ENCODE measurements at regions not wholly inside any gene's neighbourhood (a gene's known extent, or its start where the extent isn't known, plus 50 kb on each side); places are given as distances from the start of the nearest gene placed in this dataset.
"Not testable (repeated sequence)": the region's sequence is repeated elsewhere in the genome, so short reads cannot be mapped to it uniquely, and the experiment has no call there.

- DNase-seq: no peak
These were observed 1267.8 kb downstream of the PLA2G4A start for GRCh38 chr1:188096521-188096920.

DNA sequence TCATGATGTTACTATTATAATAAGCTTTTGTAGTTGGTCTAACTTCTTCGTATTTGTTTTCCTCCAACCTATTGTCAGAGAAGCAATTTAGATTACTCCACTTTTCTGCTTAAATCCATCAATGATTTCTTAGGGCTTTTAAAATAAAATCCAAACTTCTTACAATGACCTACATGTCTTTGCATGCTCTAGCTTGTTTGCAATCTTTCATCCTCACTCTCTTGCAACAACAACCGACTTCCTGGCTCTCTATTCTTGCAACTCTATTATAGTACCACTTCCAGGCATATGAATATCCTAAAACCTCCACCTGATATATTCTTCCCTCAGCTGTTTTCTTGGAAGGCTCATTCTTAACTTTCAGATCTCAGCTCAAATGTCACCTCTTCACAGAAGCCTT is 1288.7 kb downstream of the PLA2G4A start:
- no peak for DNase-seq

GRCh38 chr1:188122646-188123045 is 1293.9 kb downstream of the PLA2G4A start:
- DNase-seq: no peak

DNA sequence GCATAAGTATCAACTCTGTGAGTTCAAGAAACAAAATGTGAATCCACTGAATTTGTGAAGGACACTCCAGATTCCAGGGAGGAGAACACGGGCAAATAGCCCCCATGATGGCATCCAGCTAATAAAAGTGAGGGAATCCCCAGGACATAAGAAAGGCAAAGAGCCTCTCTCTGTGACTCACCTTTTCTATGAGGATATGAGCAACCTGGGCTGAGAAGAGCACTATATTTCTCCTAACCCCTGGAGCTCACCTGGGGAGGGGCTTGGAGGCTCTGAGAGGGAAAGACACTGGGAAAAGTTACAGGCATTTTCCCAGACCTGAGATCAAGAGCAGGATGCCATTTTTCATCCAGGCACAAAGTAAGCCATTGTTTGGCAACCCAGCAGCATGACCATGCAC is 1298.8 kb downstream of the PLA2G4A start:
- no peak for DNase-seq

DNA sequence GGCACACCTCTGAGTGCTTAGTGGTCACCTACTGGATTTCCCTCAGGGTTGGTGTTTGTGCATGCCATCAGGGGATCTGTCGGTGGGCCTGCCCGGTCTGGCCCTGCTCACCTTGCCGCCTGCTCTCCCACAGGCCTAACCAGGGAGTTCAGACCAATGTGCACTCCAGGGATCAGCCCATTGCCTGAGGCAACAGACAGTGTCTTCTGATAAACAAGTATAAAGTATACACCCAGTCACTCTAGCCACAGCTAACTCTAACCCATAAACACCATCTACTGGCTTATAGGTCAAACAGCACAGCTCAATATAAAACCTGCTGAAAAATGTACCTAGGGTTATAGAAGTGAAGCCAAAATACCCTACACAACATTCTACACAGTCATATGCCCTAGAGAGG is 1300.0 kb downstream of the PLA2G4A start:
- DNase-seq: no peak

DNA sequence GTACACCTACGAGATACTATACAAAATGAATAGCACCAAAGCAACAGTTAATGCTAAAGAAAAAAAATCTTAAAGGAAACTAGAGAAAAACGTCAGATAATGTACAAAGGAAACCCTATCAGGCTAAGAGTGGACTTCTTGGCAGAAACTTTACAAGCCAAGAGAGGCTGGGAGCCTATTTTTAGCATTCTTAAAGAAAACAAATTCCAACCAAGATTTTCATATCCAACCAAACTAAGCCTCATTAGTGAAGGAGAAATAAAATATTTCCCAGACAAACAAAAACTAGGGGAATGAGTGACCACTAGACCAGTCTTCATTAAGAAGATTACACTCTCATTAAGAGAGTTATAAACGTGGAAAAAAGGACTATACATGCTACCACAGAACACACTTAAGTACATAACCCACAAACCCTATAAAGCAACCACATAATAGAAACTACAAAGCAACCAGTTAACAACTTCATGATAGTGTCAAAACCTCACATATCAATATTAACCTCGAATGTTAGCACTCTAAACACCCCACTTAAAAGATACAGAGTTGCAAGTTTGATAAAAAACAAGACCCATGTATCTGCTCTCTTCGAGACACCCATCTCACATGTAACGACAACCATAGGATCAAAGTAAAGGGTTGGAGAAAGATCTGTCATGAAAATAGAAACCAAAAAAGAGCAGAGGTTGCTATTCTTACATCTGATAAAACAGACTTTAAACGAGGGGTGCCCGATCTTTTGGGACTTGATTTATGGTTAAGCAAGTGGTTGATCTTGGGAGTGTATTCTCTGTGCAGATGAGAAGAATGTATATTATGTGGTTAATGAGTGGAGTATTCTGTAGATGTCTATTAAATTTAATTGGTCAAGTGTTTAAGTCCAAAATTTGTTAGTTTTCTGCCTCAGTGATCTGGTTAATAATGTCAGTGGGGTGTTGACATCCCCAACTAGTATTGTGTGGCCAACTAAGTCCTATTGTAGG is 1301.4 kb downstream of the PLA2G4A start:
- DNase-seq: no peak

- no peak for DNase-seq
These were observed 1308.5 kb downstream of the PLA2G4A start for GRCh38 chr1:188137221-188137620.

GRCh38 chr1:188140958-188141357 is 1312.2 kb downstream of the PLA2G4A start:
- DNase-seq: no peak

- DNase-seq: no peak
These were observed 1325.4 kb downstream of the PLA2G4A start for GRCh38 chr1:188154196-188154595.

- DNase-seq: no peak
These were observed 1326.0 kb downstream of the PLA2G4A start for GRCh38 chr1:188154761-188155160.

- DNase-seq: no peak
These were observed 1326.5 kb downstream of the PLA2G4A start for GRCh38 chr1:188155261-188155660.

DNA sequence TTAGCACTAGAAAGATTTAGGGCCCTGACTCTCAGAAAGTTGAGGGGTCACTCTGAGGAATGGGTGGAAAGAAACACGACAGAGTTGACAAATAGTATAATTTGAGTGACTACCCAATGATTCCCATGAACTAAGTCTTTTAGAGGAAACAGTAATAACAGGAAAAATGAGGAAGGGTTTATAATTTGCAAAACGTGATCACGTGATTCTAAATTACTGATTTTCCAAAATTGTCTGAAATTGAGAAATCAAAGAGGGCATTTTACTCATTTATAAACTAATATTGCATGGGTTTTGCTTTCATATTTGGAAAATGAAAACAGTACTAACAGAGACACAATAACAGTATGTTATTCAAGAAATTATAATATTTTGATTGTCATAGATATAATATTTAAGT is 1335.7 kb downstream of the PLA2G4A start:
- no peak for DNase-seq

DNA sequence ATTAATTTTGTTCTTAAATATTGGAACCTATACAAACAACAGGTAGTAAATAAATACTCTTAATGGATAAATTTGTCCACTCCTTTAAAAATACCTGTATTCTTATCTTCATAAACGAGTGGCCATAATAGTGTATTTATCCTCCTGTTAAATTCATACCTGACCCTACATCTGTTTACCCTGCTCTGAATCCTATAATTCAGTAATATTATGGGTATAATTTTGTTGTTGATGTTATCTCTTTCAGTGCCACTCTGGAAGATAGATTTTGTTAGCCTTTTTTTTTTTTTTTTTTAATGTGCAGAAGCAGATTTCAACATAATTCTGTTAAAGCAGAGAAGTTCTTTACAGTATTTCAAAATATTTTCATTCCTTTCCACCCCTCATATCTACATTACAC is 1337.9 kb downstream of the PLA2G4A start:
- no peak for DNase-seq

- DNase-seq: no peak
These were observed 1341.2 kb downstream of the PLA2G4A start for GRCh38 chr1:188169971-188170370.

GRCh38 chr1:188170411-188170810 is 1341.7 kb downstream of the PLA2G4A start:
- DNase-seq: no peak

DNA sequence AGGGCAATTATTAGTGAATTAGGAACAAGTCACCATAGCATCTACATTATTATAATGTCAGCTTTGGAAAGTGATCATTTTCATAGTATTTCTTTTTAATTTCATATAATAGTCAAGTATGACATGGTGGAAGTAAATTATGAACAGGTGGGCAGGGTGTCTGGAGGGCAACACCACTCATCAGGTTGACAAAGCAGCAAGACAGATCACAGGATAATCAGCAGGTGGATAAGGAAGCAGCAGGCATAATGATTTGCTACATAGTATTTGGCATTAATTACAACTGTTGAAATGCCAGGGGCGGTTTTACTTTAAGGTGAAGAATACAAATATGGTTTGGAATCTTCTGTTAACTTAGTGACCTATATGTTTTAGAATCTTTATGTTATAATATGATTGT is 1342.2 kb downstream of the PLA2G4A start:
- DNase-seq: no peak

DNA sequence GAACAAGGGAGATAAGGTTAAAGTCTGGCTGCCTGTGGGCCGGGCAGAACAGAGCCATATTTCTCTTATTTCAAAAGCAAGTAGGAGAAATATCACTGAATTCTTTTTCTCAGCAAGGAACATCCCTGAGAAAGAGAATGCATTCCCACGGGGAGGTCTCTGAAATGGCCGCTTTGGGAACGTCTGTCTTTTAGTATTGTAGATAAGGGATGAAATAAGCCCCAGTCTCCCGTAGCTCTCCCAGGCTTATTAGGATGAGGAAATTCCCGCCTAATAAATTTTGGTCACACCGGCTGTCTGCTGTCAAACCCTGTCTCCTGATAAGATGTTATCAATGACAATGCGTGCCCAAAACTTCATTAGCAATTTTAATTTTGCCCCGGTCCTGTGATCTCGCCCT is 1353.3 kb downstream of the PLA2G4A start:
- not testable (repeated sequence) for DNase-seq

DNA sequence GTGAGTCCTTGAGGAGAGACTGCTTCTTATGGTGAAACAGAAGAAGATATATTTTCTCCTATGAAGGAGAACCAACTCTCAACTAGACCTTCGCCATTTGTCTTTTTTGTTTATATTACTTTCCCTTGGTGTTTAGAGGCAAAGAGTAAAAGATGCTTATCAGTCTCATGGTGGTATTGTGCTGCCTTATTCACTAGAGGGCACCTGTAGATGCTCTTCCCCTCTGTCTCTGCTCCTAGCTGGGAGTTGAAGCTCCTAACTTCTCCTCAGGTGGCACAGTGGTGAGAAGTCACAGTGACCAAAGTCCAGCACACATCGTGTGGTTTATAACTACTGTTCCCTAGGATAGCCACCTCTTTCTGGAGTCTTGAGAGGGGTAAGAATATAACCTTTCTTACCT is 1359.6 kb downstream of the PLA2G4A start:
- DNase-seq: peak; percentile 12 to 31

- DNase-seq: no peak
These were observed 1366.2 kb downstream of the PLA2G4A start for GRCh38 chr1:188194916-188195315.

GRCh38 chr1:188218289-188218688 is 1389.5 kb downstream of the PLA2G4A start:
- no peak for DNase-seq

GRCh38 chr1:188220051-188220450 is 1391.3 kb downstream of the PLA2G4A start:
- DNase-seq: no peak

DNA sequence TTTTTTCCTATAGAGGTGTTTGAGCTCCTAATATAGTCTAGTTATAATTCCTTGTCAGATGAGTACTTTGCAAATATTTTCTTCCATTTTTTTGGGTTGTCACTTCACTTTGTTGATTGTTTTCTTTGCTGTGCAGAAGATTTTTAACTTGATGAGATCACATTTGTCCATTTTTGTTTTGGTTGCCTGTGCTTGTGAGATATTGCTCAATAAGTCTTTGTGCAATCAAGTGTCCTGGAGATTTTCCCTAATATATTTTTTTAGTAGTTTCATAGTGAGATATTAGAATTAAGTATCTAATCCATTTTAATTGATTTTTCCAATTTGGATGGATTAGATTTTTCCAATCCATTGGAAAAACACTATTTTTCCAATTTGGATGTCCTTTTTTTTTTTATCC is 1395.5 kb downstream of the PLA2G4A start:
- DNase-seq: no peak

DNA sequence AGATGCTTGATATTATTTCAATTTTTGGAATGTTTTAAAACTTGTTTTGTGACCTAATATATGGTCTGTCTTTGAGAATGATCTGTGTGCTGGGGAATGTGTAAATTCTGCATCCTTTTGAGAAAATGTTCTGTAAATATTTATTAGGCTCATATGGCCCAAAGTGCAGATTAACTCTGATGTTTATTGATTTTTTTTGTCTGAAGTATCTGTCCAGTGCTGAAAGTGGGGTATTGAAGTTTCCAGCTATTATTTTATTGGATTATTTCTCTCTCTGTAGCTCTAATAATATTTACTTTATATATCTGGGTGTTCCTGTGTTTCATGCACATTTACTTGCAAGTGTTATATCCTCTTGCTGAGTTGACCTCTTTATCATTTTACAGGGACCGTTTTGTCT is 1397.2 kb downstream of the PLA2G4A start:
- DNase-seq: no peak

DNA sequence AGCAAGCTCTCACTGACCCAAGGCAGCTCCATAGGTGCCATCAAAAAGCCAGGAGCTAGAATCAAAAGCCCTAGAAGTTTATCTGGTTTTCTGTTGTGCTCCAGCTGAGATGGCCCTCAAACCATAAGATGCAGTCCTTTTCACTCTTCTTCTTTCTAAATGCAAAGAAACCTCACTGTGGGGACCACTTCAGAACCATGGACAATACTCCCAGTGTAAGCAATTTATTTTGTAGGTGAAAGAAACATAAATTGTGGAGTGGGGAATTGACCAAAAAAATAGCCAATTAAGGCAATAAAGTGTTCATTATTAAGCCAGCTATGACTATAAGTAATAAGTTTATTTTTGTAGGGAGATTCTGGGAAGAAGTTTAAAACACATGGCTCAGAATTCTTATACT is 1399.9 kb downstream of the PLA2G4A start:
- DNase-seq: peak in 1 of 2 experiments; percentile 8
